Keratinocyte (primary cell): ENCODE measurements at regions not wholly inside any gene's neighbourhood (a gene's known extent, or its start where the extent isn't known, plus 50 kb on each side); places are given as distances from the start of the nearest gene placed in this dataset.

ENCODE experiments used
- DNase-seq: peaks from one replicate; pipeline ENCODE4 v3.0.0-alpha.2; 2011; ENCODE audit warnings: low read depth, missing footprints, low spot score
- FAIRE-seq: peaks from 2 replicates; lab custom pipeline; 2011; peaks lifted over from hg19 to GRCh38; lab: Jason Lieb, UNC
- H2AFZ ChIP-seq: 2 replicates; pipeline ENCODE4 v1.6.0; 2012; ENCODE audit warnings: low read length, control low read depth, inconsistent platforms; ENCODE audit not compliant: control insufficient read depth
- H3K27ac ChIP-seq: 2 replicates; pipeline ENCODE4 v1.5.1; 2011; ENCODE audit warnings: low read length; ENCODE audit not compliant: control insufficient read depth, insufficient read depth
- H3K27me3 ChIP-seq: 3 replicates; pipeline ENCODE4 v1.6.0; 2011; ENCODE audit warnings: low read length; ENCODE audit not compliant: control insufficient read depth, insufficient read depth; ENCODE audit errors: extremely low read depth
- H3K36me3 ChIP-seq, 2 experiments: 2 replicates in 1 of 2; 3 replicates in 1 of 2; pipeline ENCODE4 v1.5.1; 2011; ENCODE audit warnings: low read length in 2 of 2, mild to moderate bottlenecking in 1 of 2; ENCODE audit not compliant: control insufficient read depth in 2 of 2, insufficient read depth in 2 of 2; ENCODE audit errors: extremely low read depth in 1 of 2
- H3K4me1 ChIP-seq: 3 replicates; pipeline ENCODE4 v1.5.1; 2011; ENCODE audit warnings: low read length; ENCODE audit not compliant: control insufficient read depth, insufficient read depth; ENCODE audit errors: extremely low read depth
- H3K4me2 ChIP-seq: 3 replicates; pipeline ENCODE4 v1.6.0; 2011; ENCODE audit warnings: low read depth, low read length; ENCODE audit not compliant: control insufficient read depth, insufficient read depth; ENCODE audit errors: extremely low read depth
- H3K4me3 ChIP-seq, 3 experiments: fragments of 200-600 bp in 1 of 3; sonication (generic) in 1 of 3; 2 replicates in 2 of 3; 3 replicates in 1 of 3; pipeline ENCODE4 v1.5.1; 2011 to 2016; ENCODE audit warnings: low read length in 3 of 3, mild to moderate bottlenecking in 3 of 3, control low read depth in 2 of 3, inconsistent platforms in 1 of 3, low read depth in 1 of 3, mixed read lengths in 1 of 3, mixed run types in 1 of 3, moderate library complexity in 1 of 3; ENCODE audit not compliant: control insufficient read depth in 2 of 3, insufficient read depth in 2 of 3; ENCODE audit errors: extremely low read depth in 1 of 3
- H3K79me2 ChIP-seq: 2 replicates; pipeline ENCODE4 v1.6.0; 2012; ENCODE audit warnings: low read length; ENCODE audit not compliant: control insufficient read depth, insufficient read depth
- H3K9ac ChIP-seq: 3 replicates; pipeline ENCODE4 v1.6.0; 2011; ENCODE audit warnings: low read length; ENCODE audit not compliant: control insufficient read depth, insufficient read depth; ENCODE audit errors: extremely low read depth
- H3K9me1 ChIP-seq: 3 replicates; pipeline ENCODE4 v1.6.0; 2011; ENCODE audit warnings: low read length; ENCODE audit not compliant: control insufficient read depth, insufficient read depth; ENCODE audit errors: extremely low read depth
- H3K9me3 ChIP-seq: 2 replicates; pipeline ENCODE4 v1.5.1; 2012; ENCODE audit warnings: low read depth, low read length; ENCODE audit not compliant: control insufficient read depth
- H4K20me1 ChIP-seq: 3 replicates; pipeline ENCODE4 v1.6.0; 2011; ENCODE audit warnings: low read length; ENCODE audit not compliant: control insufficient read depth, insufficient read depth; ENCODE audit errors: extremely low read depth
- EZH2 ChIP-seq: IDR thresholded peaks from one replicate; pipeline ENCODE4 v1.6.1; 2012; ENCODE audit warnings: inconsistent platforms, mild to moderate bottlenecking, low read length, moderate library complexity
- dilution Hi-C: fragments of 300-500 bp; cut with MboI; formaldehyde crosslinking; loops from one replicate; pipeline ENCODE4 v1.7.0; 2020; ENCODE audit warnings: low sequenced_read_pairs; ENCODE audit not compliant: extremely low pct_ligation_motif_present
- TF ChIP-seq, protein P1 (sequence below), 3 experiments: IDR thresholded peaks in 1 of 3; conservative IDR thresholded peaks in 1 of 3; optimal IDR thresholded peaks in 1 of 3; 2 replicates in 2 of 3; 3 replicates in 1 of 3; pipeline versions ENCODE3 to v1.5.1; 2011; ENCODE audit warnings: low read length in 3 of 3, mild to moderate bottlenecking in 3 of 3, moderate library complexity in 2 of 3, control low read depth in 1 of 3, inconsistent platforms in 1 of 3; ENCODE audit not compliant: insufficient read depth in 2 of 3; ENCODE audit errors: extremely low read depth in 1 of 3

DNA sequence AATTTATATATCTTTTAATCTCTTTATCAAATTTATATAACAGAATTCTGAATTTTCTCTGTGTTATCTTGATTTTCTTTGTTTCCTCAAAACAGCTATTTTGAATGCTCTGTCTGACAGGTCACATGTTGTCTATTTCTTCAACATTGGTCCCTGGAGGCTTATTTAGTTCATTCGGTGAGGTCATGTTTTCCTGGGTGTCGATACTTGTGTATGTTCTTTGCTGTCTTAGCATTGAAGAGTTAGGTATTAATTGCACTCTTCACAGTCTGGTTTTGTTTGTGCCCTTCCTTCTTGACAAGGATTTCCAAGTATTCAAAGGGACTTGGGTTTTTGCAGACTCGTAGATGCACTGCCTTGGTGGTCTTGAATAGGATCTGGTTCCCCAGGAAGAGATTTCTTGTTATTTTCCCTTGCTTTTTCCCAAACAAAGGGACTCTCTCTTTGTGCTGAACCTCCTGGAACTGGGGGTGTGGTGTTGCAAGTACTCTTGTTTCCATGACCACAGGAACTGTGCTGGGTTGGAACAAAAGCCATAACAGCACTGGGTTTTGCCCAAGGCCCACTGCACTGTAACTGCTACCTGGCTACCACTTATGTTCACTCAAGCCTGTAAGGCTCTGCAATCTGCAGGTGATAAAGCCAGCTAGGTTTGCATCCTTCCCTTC is 1483.0 kb downstream of the CDH8 start:
- DNase-seq (no peak), FAIRE-seq (no peak)
- dilution Hi-C loops, result no loop called here
- H3K9me1 ChIP-seq, result no peaks in the 10 kb centered on the region
- H3K27me3 ChIP-seq, result no peaks in the 10 kb centered on the region
- no peaks in the 10 kb centered on the region for H3K79me2 ChIP-seq
- H4K20me1 ChIP-seq, result no peaks in the 10 kb centered on the region
- no peak for TF ChIP-seq EZH2
- TF ChIP-seq, protein P1, sequence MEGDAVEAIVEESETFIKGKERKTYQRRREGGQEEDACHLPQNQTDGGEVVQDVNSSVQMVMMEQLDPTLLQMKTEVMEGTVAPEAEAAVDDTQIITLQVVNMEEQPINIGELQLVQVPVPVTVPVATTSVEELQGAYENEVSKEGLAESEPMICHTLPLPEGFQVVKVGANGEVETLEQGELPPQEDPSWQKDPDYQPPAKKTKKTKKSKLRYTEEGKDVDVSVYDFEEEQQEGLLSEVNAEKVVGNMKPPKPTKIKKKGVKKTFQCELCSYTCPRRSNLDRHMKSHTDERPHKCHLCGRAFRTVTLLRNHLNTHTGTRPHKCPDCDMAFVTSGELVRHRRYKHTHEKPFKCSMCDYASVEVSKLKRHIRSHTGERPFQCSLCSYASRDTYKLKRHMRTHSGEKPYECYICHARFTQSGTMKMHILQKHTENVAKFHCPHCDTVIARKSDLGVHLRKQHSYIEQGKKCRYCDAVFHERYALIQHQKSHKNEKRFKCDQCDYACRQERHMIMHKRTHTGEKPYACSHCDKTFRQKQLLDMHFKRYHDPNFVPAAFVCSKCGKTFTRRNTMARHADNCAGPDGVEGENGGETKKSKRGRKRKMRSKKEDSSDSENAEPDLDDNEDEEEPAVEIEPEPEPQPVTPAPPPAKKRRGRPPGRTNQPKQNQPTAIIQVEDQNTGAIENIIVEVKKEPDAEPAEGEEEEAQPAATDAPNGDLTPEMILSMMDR (optimal IDR thresholded peaks at IDR 0.05 in 1 of 3, IDR thresholded peaks at IDR 0.05 in 1 of 3, conservative IDR thresholded peaks at IDR 0.05 in 1 of 3; ENCODE audit: extremely low read depth in 1 of 3, insufficient read depth in 2 of 3, low read length in 3 of 3), result no peak
- H3K4me3 ChIP-seq, result no peak overlapping the region
- H3K36me3 ChIP-seq, result no peaks in the 10 kb centered on the region
- no peak overlapping the region for H3K4me2 ChIP-seq
- no peaks in the 10 kb centered on the region for H3K4me1 ChIP-seq
- H3K27ac ChIP-seq, result no peak overlapping the region
- H2AFZ ChIP-seq, result no peak overlapping the region
- H3K9me3 ChIP-seq, result no peaks in the 10 kb centered on the region
- H3K9ac ChIP-seq, result no peak overlapping the region

DNA sequence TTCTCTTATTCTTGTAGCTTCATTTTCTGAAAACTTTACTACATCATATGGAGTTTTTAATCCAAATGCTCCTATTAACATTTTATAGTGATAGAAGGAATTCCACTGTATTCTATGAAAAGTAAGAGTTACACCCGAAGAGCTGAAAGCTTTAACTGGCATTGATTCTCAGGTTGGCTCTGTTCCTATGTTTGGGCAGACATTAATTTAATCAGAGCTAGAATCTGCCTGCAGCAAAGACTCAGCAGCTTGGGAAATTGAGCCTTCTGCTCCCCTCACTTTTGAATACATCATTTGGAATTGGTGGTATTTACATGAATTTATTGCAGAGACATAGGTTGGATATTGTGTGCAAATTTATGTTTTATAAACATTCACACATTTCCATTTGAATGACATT is 1494.7 kb downstream of the CDH8 start:
- no peak for FAIRE-seq
- no peaks in the 10 kb centered on the region for H3K4me1 ChIP-seq
- H3K27me3 ChIP-seq, result no peaks in the 10 kb centered on the region
- H2AFZ ChIP-seq, result no peak overlapping the region
- H3K9me1 ChIP-seq, result no peaks in the 10 kb centered on the region
- no peaks in the 10 kb centered on the region for H3K36me3 ChIP-seq
- no peak overlapping the region for H3K4me3 ChIP-seq
- dilution Hi-C loops, result no loop called here
- H3K27ac ChIP-seq, result no peak overlapping the region
- no peaks in the 10 kb centered on the region for H3K79me2 ChIP-seq
- no peaks in the 10 kb centered on the region for H3K9me3 ChIP-seq
- H3K4me2 ChIP-seq, result no peak overlapping the region
- DNase-seq, result no peak
- no peak for TF ChIP-seq EZH2
- TF ChIP-seq, protein P1 (optimal IDR thresholded peaks at IDR 0.05 in 1 of 3, IDR thresholded peaks at IDR 0.05 in 1 of 3, conservative IDR thresholded peaks at IDR 0.05 in 1 of 3; ENCODE audit: extremely low read depth in 1 of 3, insufficient read depth in 2 of 3, low read length in 3 of 3), result no peak
- no peaks in the 10 kb centered on the region for H4K20me1 ChIP-seq
- H3K9ac ChIP-seq, result no peak overlapping the region
